A673 (cell line): ENCODE measurements at regions not wholly inside any gene's neighbourhood (a gene's known extent, or its start where the extent isn't known, plus 50 kb on each side); places are given as distances from the start of the nearest gene placed in this dataset.

Experiments
- BruUV-seq: library from RNA; stranded (reverse); fragments of 400-500 nt; replicated peaks from 2 replicates; lab custom pipeline; 2021; lab: Mats Ljungman, UMichigan
- CTCF ChIA-PET: fragments of 300-600 bp; sonication (Branson Sonifier 250); formaldehyde crosslinking; loops from one replicate; lab custom pipeline; 2022; ENCODE audit warnings: antibody characterized with exemption; lab: Charles Lee
- POLR2A ChIA-PET: fragments of 300-600 bp; sonication (Branson Sonifier 250); formaldehyde crosslinking; loops from one replicate; lab custom pipeline; 2022; ENCODE audit warnings: antibody characterized with exemption; ENCODE audit not compliant: low non-redundant PET; lab: Charles Lee
- DNase-seq: peaks from one replicate; pipeline ENCODE4 v3.0.0-alpha.2; 2015; ENCODE audit warnings: low spot score
- H3K27ac ChIP-seq: fragments of 200-600 bp; sonication (generic); 2 replicates; pipeline ENCODE4 v1.5.1; 2016; ENCODE audit warnings: mixed run types, low read depth, mild to moderate bottlenecking, mixed read lengths, antibody characterized with exemption, low read length; ENCODE audit not compliant: poor library complexity, severe bottlenecking
- H3K27me3 ChIP-seq: fragments of 200-600 bp; sonication (generic); replicated peaks from 2 replicates; pipeline ENCODE4 v1.6.1; 2017; ENCODE audit warnings: mixed run types, low read depth, mild to moderate bottlenecking, mixed read lengths, antibody characterized with exemption, low read length; ENCODE audit not compliant: insufficient read depth, poor library complexity
- H3K36me3 ChIP-seq: fragments of 200-600 bp; sonication (generic); 2 replicates; pipeline ENCODE4 v1.6.1; 2016; ENCODE audit warnings: mixed run types, mild to moderate bottlenecking, mixed read lengths, antibody characterized with exemption, low read length; ENCODE audit not compliant: insufficient read depth, poor library complexity, severe bottlenecking
- H3K4me1 ChIP-seq: fragments of 200-600 bp; sonication (generic); 2 replicates; pipeline ENCODE4 v1.6.1; 2017; ENCODE audit warnings: mixed run types, mild to moderate bottlenecking, mixed read lengths, antibody characterized with exemption, low read length; ENCODE audit not compliant: insufficient read depth, poor library complexity, severe bottlenecking
- H3K4me3 ChIP-seq: fragments of 200-600 bp; sonication (generic); 2 replicates; pipeline ENCODE4 v1.5.1; 2016; ENCODE audit warnings: low read depth, mixed run types, mild to moderate bottlenecking, mixed read lengths, low read length; ENCODE audit not compliant: poor library complexity, severe bottlenecking
- H3K9me3 ChIP-seq: fragments of 200-600 bp; sonication (generic); 2 replicates; pipeline ENCODE4 v1.6.1; 2016; ENCODE audit warnings: mixed run types, low read depth, mild to moderate bottlenecking, mixed read lengths, antibody characterized with exemption, low read length; ENCODE audit not compliant: poor library complexity, severe bottlenecking
- CTCF ChIP-seq: fragments of 300-800, 200-600 bp; sonication (generic); conservative IDR thresholded peaks from 2 replicates; pipeline ENCODE4 v1.5.1; 2017; ENCODE audit warnings: low read depth, mild to moderate bottlenecking, antibody characterized with exemption, low read length, moderate library complexity, mixed read lengths
- EZH2 ChIP-seq: fragments of 200-600 bp; sonication (generic); IDR thresholded peaks from 2 replicates; pipeline ENCODE4 v1.6.1; 2017; ENCODE audit warnings: borderline replicate concordance, low read depth, mild to moderate bottlenecking, mixed read lengths, antibody characterized with exemption, low read length; ENCODE audit not compliant: poor library complexity, severe bottlenecking
- intact Hi-C: fragments of 100-400 bp; cut with micrococcal nuclease; formaldehyde crosslinking; loops from one replicate; pipeline ENCODE4 v1.10.0; 2022; ENCODE audit not compliant: unreplicated experiment

- intact Hi-C loops, result no loop called here
- Histone ChIP-seq H3K27ac (no peak overlapping the region), H3K4me1 (no peaks in the 10 kb centered on the region), H3K4me3 (no peak overlapping the region), H3K27me3 (peaks cover 22% of the 10 kb centered on the region), H3K36me3 (no peaks in the 10 kb centered on the region), H3K9me3 (no peaks in the 10 kb centered on the region)
- no peak for DNase-seq
- TF ChIP-seq EZH2 (no peak), CTCF (no peak)
- ChIA-PET CTCF (no interaction called here), POLR2A (no interaction called here)
- BruUV-seq, result no TSS peak
Measured at GRCh38 chr17:55898195-55898594, 147.3 kb downstream of the PCTP start.

- H3K4me3 ChIP-seq, result no peak overlapping the region
- no peak for TF ChIP-seq CTCF
- no peak for TF ChIP-seq EZH2
- no peaks in the 10 kb centered on the region for H3K4me1 ChIP-seq
- H3K27ac ChIP-seq, result no peak overlapping the region
- ChIA-PET CTCF (no interaction called here), POLR2A (no interaction called here)
- peaks cover 32% of the 10 kb centered on the region for H3K27me3 ChIP-seq
- intact Hi-C loops, result no loop called here
- DNase-seq, result no peak
- BruUV-seq, result no TSS peak
- H3K36me3 ChIP-seq, result no peaks in the 10 kb centered on the region
- H3K9me3 ChIP-seq, result no peaks in the 10 kb centered on the region
Measured at GRCh38 chr17:55900188-55900587, 149.3 kb downstream of the PCTP start.

GRCh38 chr17:55903028-55903690 is 152.3 kb downstream of the PCTP start:
- ChIA-PET CTCF (no interaction called here), POLR2A (no interaction called here)
- no peak overlapping the region for H3K4me3 ChIP-seq
- H3K27ac ChIP-seq, result no peak overlapping the region
- peaks cover 36% of the 10 kb centered on the region for H3K27me3 ChIP-seq
- no peaks in the 10 kb centered on the region for H3K36me3 ChIP-seq
- no TSS peak for BruUV-seq
- no peaks in the 10 kb centered on the region for H3K9me3 ChIP-seq
- TF ChIP-seq EZH2 (no peak), CTCF (no peak)
- H3K4me1 ChIP-seq, result no peaks in the 10 kb centered on the region
- DNase-seq, result no peak
- intact Hi-C loops, result no loop called here
